HG03439 (cell line): ENCODE measurements at regions not wholly inside any gene's neighbourhood (a gene's known extent, or its start where the extent isn't known, plus 50 kb on each side); places are given as distances from the start of the nearest gene placed in this dataset.

Experiments
- ATAC-seq: cut with Tn5 transposase; IDR thresholded peaks from one replicate; pipeline ENCODE4 v1.9.1; 2021; ENCODE audit warnings: mild to moderate bottlenecking, moderate library complexity; ENCODE audit not compliant: unreplicated experiment

- no peak for ATAC-seq
Observed at GRCh38 chrX:51437521-51437920, 58.9 kb downstream of the NUDT11 start.

- ATAC-seq = no peak
Observed at GRCh38 chrX:51435101-51435500, 61.3 kb downstream of the NUDT11 start.

GRCh38 chrX:51421972-51422597, 74.3 kb downstream of the NUDT11 start:
- ATAC-seq = no peak

- no peak for ATAC-seq
Observed at GRCh38 chrX:51420610-51421009, 75.8 kb downstream of the NUDT11 start.

- ATAC-seq = no peak
Observed at GRCh38 chrX:51408462-51408861, 75.8 kb downstream of the NUDT10 start.

GRCh38 chrX:51407520-51408409, 75.1 kb downstream of the NUDT10 start:
- ATAC-seq = no peak

- ATAC-seq = no peak
Observed at GRCh38 chrX:51406688-51407519, 74.3 kb downstream of the NUDT10 start.

GRCh38 chrX:51404445-51404844, 71.8 kb downstream of the NUDT10 start:
- no peak for ATAC-seq

GRCh38 chrX:51395810-51396728, 63.4 kb downstream of the NUDT10 start:
- peak; percentile 66 for ATAC-seq

- peak; percentile 33 for ATAC-seq
Observed at GRCh38 chrX:51395480-51395809, 62.8 kb downstream of the NUDT10 start.
